Lower leg skin (tissue), 3 donors: ENCODE measurements at regions not wholly inside any gene's neighbourhood (a gene's known extent, or its start where the extent isn't known, plus 50 kb on each side); places are given as distances from the start of the nearest gene placed in this dataset.

Source experiments
- CTCF ChIP-seq, 3 donors: fragments of 450-650 bp; IDR thresholded peaks; one replicate each; pipeline ENCODE4 v1.5.1; 2016; ENCODE audit warnings: antibody characterized with exemption in 3 of 3, mild to moderate bottlenecking in 3 of 3, moderate library complexity in 2 of 3
- POLR2A ChIP-seq, 2 donors: fragments of 450-650 bp; IDR thresholded peaks; one replicate each; pipeline ENCODE4 v1.6.1; 2016 to 2017; ENCODE audit warnings: antibody characterized with exemption in 2 of 2, mild to moderate bottlenecking in 1 of 2, moderate library complexity in 1 of 2

GRCh38 chr4:18572481-18572880 is 550.9 kb upstream of the LCORL start:
- TF ChIP-seq POLR2A (IDR thresholded peaks at IDR 0.05) (no peak), CTCF (IDR thresholded peaks at IDR 0.05) (no peak)
